ENCODE measurements at regions not wholly inside any gene's neighbourhood (a gene's known extent, or its start where the extent isn't known, plus 50 kb on each side); places are given as distances from the start of the nearest gene placed in this dataset.

- no peak for TF ChIP-seq CTCF (IDR thresholded peaks at IDR 0.05)
- TF ChIP-seq POLR2A (IDR thresholded peaks at IDR 0.05) = no peak
- TF ChIP-seq EP300 (IDR thresholded peaks at IDR 0.05) = no peak
Measured at GRCh38 chr13:37179645-37180044, 74.2 kb upstream of the CSNK1A1L start.
